ENCODE measurements at regions not wholly inside any gene's neighbourhood (a gene's known extent, or its start where the extent isn't known, plus 50 kb on each side); places are given as distances from the start of the nearest gene placed in this dataset.
"Not testable (repeated sequence)": the region's sequence is repeated elsewhere in the genome, so short reads cannot be mapped to it uniquely, and the experiment has no call there.

DNA sequence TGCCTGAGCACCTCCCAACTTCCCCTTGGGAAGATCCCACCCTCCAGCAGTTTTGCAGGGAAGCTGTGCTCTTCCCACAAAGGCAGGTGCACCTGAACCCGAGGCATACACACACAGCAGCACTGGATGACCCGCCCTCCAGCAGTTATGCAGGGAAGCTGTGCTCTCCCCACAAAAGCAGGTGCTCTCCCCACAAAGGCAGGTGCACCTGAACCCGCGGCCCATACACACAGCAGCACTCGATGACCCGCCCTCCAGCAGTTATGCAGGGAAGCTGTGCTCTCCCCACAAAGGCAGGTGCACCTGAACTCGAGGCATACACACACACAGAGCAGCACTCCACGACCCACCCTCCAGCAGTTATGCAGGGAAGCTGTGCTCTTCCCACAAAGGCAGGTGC is 80.2 kb upstream of the LPCAT1 start:
- H3K9ac ChIP-seq (ENCODE audit: low read depth, low read length); H3K36me3 ChIP-seq (ENCODE audit: control insufficient read depth, insufficient read depth, low read length); H3K4me3 ChIP-seq (ENCODE audit: low read depth, low read length); H3K27me3 ChIP-seq (ENCODE audit: control insufficient read depth, insufficient read depth, low read length); H3K27ac ChIP-seq (ENCODE audit: low read depth, low read length); H3K9me3 ChIP-seq (ENCODE audit: control insufficient read depth, insufficient read depth, low read length): not testable (repeated sequence)
- peaks cover 15% of the 10 kb centered on the region for H3K4me1 ChIP-seq (ENCODE audit: control insufficient read depth, insufficient read depth, low read length)

DNA sequence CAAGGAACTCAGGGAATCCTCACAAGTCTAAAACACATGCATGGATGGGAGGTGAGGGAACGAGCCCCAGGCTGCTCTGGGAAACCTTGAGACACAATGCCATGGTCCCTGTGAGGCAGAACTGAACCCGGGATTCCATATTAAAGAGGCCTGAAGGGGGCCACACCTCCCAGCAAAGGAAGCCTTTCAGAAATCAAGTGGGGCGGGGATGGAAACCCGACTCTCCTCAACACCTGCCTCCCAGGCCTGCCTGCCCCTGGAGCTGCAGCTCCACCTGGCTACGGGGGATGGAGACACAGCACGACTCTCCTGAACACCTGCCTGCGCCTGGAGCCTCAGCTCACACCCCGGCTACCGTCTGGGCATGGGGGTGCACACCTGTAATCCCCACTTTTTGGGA is 77.8 kb upstream of the LPCAT1 start:
- not testable (repeated sequence) for H3K36me3 ChIP-seq (ENCODE audit: control insufficient read depth, insufficient read depth, low read length); H3K27me3 ChIP-seq (ENCODE audit: control insufficient read depth, insufficient read depth, low read length); H3K9ac ChIP-seq (ENCODE audit: low read depth, low read length); H3K9me3 ChIP-seq (ENCODE audit: control insufficient read depth, insufficient read depth, low read length)
- Histone ChIP-seq H3K4me3 (ENCODE audit: low read depth, low read length) (peak overlapping the region; percentile 3; the same call in 1 of the 2 replicates), H3K27ac (ENCODE audit: low read depth, low read length) (peak overlapping the region; percentile 55), H3K4me1 (ENCODE audit: control insufficient read depth, insufficient read depth, low read length) (peaks cover 15% of the 10 kb centered on the region)

DNA sequence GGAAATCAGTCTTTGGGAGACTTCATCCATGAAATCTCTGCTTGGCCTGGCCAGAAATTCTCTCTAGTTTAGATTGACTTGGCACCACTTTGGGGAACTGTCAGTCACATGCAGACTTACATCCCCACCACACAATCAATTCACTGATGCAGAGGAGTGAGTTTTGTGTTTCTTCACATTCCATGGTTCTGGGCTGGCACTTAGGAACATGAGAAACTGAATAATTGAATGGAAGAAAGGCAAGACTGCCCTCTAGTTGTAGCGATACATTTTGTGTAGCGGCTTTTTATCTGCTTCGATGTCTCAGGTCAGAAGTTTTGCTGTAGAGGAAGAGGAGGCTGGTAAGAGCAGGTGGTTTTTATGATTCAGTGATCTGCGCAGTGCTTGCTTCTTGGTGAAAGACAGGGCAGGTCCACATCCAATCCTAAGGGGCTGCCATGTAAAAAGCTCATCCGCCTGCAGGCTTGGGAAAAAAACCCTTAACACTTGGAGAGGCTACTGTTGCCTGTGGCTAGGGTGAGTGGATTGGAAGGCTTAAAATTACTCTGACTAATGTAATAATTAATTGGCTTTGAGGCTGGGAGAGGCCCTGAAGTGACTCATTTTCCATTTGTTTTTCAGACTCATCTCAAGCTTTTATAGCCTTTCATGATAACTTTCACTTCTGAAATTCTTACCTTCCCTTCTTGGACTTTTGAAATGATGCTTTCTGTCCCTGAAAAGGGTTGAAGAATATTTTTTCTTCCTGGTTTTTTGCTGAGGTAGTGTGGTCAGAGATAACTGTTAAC is 75.4 kb upstream of the LPCAT1 start:
- H3K9ac ChIP-seq (ENCODE audit: low read depth, low read length); H3K36me3 ChIP-seq (ENCODE audit: control insufficient read depth, insufficient read depth, low read length); H3K9me3 ChIP-seq (ENCODE audit: control insufficient read depth, insufficient read depth, low read length); H3K4me3 ChIP-seq (ENCODE audit: low read depth, low read length); H3K27me3 ChIP-seq (ENCODE audit: control insufficient read depth, insufficient read depth, low read length); H3K27ac ChIP-seq (ENCODE audit: low read depth, low read length): not testable (repeated sequence)
- peaks cover 15% of the 10 kb centered on the region for H3K4me1 ChIP-seq (ENCODE audit: control insufficient read depth, insufficient read depth, low read length)

DNA sequence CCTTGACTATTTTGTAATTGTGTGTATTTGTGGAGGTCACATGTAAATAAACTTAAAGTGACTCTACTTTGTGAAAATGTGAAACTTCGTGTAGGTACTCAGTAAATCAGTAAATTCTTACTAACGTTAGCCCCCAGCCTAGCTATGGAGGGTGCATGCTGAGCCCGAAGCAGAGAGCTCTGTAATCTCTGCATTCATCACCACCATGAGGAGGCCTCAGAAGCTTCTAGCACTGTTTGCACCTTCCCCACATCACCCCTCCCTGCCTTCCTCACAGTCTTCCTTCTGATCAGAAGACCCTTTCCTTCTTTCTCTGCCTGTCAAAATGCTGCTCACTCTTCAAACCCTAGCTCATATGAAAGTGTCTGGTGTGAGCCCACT is 73.3 kb upstream of the LPCAT1 start:
- H3K4me3 ChIP-seq (ENCODE audit: low read depth, low read length), result not testable (repeated sequence)

DNA sequence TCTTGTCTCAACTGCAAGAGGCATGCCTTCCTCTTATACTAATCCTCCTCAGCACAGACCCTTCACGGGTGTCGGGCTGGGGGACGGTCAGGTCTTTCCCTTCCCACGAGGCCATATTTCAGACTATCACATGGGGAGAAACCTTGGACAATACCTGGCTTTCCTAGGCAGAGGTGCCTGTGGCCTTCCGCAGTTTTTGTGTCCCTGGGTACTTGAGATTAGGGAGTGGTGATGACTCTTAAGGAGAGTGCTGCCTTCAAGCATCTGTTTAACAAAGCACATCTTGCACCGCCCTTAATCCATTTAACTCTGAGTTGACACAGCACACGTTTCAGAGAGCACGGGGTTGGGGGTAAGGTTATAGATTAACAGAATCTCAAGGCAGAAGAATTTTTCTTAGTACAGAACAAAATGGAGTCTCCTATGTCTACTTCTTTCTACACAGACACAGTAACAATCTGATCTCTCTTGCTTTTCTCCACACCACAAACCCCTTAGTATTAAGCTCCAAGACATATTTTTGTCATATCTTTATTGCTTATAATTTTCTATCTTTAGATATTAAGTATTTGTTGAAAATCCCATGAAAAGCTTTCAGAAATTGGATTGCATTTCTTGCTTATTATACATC is 72.8 kb upstream of the LPCAT1 start:
- not testable (repeated sequence) for H3K27ac ChIP-seq (ENCODE audit: low read depth, low read length); H3K9ac ChIP-seq (ENCODE audit: low read depth, low read length); H3K27me3 ChIP-seq (ENCODE audit: control insufficient read depth, insufficient read depth, low read length); H3K36me3 ChIP-seq (ENCODE audit: control insufficient read depth, insufficient read depth, low read length); H3K4me3 ChIP-seq (ENCODE audit: low read depth, low read length); H3K9me3 ChIP-seq (ENCODE audit: control insufficient read depth, insufficient read depth, low read length)
- peaks cover 15% of the 10 kb centered on the region for H3K4me1 ChIP-seq (ENCODE audit: control insufficient read depth, insufficient read depth, low read length)

More for the DNA sequence above, 73.3 kb upstream of the LPCAT1 start:
- H3K27ac ChIP-seq (ENCODE audit: low read depth, low read length); H3K9me3 ChIP-seq (ENCODE audit: control insufficient read depth, insufficient read depth, low read length); H3K27me3 ChIP-seq (ENCODE audit: control insufficient read depth, insufficient read depth, low read length); H3K9ac ChIP-seq (ENCODE audit: low read depth, low read length); H3K36me3 ChIP-seq (ENCODE audit: control insufficient read depth, insufficient read depth, low read length): not testable (repeated sequence)
- H3K4me1 ChIP-seq (ENCODE audit: control insufficient read depth, insufficient read depth, low read length), result peaks cover 15% of the 10 kb centered on the region

DNA sequence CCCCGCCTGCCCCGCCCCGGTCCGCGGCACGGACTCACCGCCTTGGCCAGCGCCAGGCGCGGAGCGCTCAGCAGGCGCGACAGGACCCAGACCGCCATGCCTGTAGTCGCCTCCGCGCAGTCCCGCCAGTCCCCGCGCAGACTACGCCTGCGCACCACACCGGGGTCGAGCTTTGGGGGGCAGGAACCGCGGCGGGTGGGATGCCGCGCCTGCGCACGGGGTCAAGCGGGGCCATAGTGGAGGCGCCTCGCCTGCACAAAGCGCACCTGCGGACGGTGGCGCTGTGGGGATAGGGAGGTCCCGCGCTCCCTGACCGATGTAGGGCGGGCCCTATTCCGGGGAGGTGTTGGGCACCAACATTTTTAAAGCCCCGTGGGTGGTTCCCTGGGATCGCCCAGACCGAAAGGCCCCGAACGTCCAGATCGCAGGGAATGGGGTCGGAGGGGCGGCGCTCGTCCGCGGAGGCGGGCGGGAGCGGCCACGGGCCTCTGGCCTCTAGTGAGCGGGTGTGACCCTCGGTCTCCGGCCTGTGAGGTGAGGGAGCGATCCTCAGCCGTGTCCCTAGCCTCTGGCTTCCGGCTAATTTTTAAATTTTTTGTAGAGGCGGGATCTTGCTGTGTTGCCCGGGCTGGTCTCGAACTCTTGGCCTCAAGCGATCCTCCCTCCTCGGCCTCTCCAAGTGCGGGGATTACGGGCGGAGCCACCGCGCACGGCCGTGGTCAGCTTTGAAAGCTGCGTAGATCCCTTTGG is 70.8 kb upstream of the LPCAT1 start:
- peak overlapping the region; percentile 42 for H3K27ac ChIP-seq (ENCODE audit: low read depth, low read length)
- no peaks in the 10 kb centered on the region for H3K27me3 ChIP-seq (ENCODE audit: control insufficient read depth, insufficient read depth, low read length)
- H3K36me3 ChIP-seq (ENCODE audit: control insufficient read depth, insufficient read depth, low read length), result peaks cover 16% of the 10 kb centered on the region
- H3K4me3 ChIP-seq (ENCODE audit: low read depth, low read length), result peak overlapping the region; percentile 81
- peaks cover 6% of the 10 kb centered on the region; the same call in 1 of the 2 replicates for H3K4me1 ChIP-seq (ENCODE audit: control insufficient read depth, insufficient read depth, low read length)
- no peaks in the 10 kb centered on the region for H3K9me3 ChIP-seq (ENCODE audit: control insufficient read depth, insufficient read depth, low read length)
- peak overlapping the region; percentile 51; the same call in 1 of the 2 replicates for H3K9ac ChIP-seq (ENCODE audit: low read depth, low read length)

DNA sequence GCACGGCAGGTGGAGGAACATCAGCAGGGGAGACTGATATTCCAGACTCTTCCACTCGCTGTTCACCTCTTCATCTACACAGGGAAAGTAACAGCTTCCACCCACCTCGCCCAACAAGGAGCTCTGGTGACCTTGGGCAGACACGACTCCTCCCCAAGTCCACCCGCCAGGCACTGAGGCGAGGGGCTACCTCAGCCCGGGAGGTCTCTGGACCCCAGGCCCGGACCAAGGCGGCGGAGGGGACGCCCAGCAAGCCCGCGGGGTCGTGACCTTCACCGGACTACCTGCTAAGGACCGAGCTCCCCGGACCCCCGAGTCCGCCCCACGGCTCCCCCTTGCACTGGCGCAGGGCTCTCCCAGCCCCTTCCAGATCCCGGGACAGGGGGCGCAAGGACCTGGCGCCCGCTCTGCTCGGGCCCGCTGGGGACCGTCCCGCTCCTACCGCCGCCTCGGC is 70.2 kb upstream of the LPCAT1 start:
- Histone ChIP-seq H3K27me3 (ENCODE audit: control insufficient read depth, insufficient read depth, low read length) (no peaks in the 10 kb centered on the region), H3K27ac (ENCODE audit: low read depth, low read length) (peak overlapping the region; percentile 6), H3K36me3 (ENCODE audit: control insufficient read depth, insufficient read depth, low read length) (peaks cover 22% of the 10 kb centered on the region), H3K4me1 (ENCODE audit: control insufficient read depth, insufficient read depth, low read length) (peaks cover 6% of the 10 kb centered on the region; the same call in 1 of the 2 replicates), H3K4me3 (ENCODE audit: low read depth, low read length) (peak overlapping the region; percentile 81), H3K9me3 (ENCODE audit: control insufficient read depth, insufficient read depth, low read length) (no peaks in the 10 kb centered on the region), H3K9ac (ENCODE audit: low read depth, low read length) (peak overlapping the region; percentile 51; the same call in 1 of the 2 replicates)

DNA sequence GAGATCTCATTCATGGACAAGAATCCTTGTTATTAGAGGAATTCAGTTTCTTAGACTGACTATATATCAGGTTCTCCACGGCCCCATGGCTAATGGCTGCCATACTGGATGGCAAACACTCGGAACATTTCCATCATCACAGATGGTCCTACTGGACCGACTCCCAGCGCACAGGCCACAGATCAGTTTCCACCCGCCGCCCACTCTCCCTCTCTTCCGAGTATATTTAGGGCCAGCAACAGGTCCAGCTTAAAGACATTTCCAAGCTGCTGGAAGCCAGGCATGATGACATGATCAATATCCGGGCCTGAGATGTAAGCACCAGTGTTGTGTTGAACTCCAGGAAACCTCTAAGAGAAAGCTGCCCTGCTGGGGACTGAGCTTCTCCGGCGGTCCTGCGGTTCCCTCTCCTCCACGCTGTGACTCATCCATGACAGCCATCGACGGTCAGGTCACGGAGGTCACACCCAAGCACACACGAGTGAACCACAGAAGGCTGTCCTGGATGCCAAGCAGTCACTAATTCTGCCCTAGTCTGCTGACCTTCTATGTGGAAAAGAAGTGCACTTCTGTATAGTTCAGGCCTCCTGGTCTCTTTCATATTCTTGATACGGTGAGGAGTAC is 64.4 kb upstream of the LPCAT1 start:
- H3K36me3 ChIP-seq (ENCODE audit: control insufficient read depth, insufficient read depth, low read length), result peaks cover 57% of the 10 kb centered on the region
- H3K9me3 ChIP-seq (ENCODE audit: control insufficient read depth, insufficient read depth, low read length), result peaks cover 14% of the 10 kb centered on the region
- H3K4me3 ChIP-seq (ENCODE audit: low read depth, low read length); H3K27me3 ChIP-seq (ENCODE audit: control insufficient read depth, insufficient read depth, low read length); H3K27ac ChIP-seq (ENCODE audit: low read depth, low read length); H3K4me1 ChIP-seq (ENCODE audit: control insufficient read depth, insufficient read depth, low read length); H3K9ac ChIP-seq (ENCODE audit: low read depth, low read length): not testable (repeated sequence)

DNA sequence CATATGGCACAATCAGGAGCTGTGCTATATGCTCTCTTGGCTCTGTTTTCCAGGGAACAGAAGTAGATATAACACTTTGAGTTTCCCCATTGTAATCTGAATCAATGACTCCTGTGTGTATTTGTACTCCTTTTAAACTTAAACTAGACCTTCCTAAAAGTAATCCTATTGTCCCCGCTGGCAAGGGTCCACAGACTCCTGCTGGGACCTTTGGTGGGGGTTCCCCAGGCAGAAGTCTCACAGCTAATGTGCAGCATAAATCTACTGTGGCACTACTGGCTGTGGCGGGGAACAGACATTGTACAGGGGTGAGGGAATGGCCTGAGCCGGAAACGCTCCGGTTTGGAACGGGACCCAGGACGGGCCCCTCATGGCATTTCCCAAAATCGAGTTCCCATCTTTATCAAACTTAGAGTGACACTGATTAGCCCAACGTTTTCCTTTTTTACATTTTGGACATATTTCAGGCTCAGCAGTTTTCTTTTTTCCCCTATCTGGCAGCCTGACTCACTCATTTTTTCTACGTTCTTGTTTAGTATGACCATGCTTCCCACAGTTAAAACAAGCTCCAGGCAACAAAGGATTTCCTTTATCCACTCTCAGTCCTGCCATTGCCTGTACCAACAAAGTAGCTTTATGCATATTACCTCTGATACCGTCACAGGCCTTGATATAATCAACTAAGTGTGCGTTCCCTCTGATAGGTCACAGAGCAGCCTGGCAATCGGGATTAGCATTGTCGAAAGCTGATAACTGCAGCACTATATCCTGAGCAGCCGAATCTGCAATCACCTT is 59.5 kb upstream of the LPCAT1 start:
- Histone ChIP-seq H3K36me3 (ENCODE audit: control insufficient read depth, insufficient read depth, low read length) (peaks cover 56% of the 10 kb centered on the region), H3K9me3 (ENCODE audit: control insufficient read depth, insufficient read depth, low read length) (peaks cover 18% of the 10 kb centered on the region)
- H3K27ac ChIP-seq (ENCODE audit: low read depth, low read length), result not testable (repeated sequence)

DNA sequence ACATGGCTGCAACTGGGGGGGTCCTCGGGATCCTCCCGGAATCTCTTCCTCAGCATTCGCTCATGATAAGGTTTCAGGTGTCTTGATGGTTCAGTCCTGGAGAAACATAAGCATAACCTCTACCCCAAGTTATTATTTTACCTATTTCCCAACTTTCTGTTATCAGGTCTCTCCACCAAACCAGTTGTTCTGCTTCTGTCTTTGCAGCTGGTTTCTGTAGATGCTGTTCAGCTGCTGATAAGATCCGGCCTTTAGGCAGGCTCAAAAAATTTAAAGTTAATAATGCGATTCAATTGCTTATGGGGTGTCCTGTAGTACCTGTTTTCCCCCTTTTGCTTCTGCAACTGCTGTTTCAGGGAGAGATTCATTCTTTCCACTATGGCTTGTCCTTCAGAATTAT is 55.6 kb upstream of the LPCAT1 start:
- not testable (repeated sequence) for H3K4me3 ChIP-seq (ENCODE audit: low read depth, low read length); H3K9me3 ChIP-seq (ENCODE audit: control insufficient read depth, insufficient read depth, low read length); H3K4me1 ChIP-seq (ENCODE audit: control insufficient read depth, insufficient read depth, low read length); H3K9ac ChIP-seq (ENCODE audit: low read depth, low read length); H3K27me3 ChIP-seq (ENCODE audit: control insufficient read depth, insufficient read depth, low read length); H3K27ac ChIP-seq (ENCODE audit: low read depth, low read length)
- H3K36me3 ChIP-seq (ENCODE audit: control insufficient read depth, insufficient read depth, low read length), result peaks cover 56% of the 10 kb centered on the region

More for the DNA sequence above, 59.5 kb upstream of the LPCAT1 start:
- not testable (repeated sequence) for H3K4me1 ChIP-seq (ENCODE audit: control insufficient read depth, insufficient read depth, low read length); H3K27me3 ChIP-seq (ENCODE audit: control insufficient read depth, insufficient read depth, low read length); H3K9ac ChIP-seq (ENCODE audit: low read depth, low read length); H3K4me3 ChIP-seq (ENCODE audit: low read depth, low read length)
